ENCODE measurements at regions not wholly inside any gene's neighbourhood (a gene's known extent, or its start where the extent isn't known, plus 50 kb on each side); places are given as distances from the start of the nearest gene placed in this dataset.

DNA sequence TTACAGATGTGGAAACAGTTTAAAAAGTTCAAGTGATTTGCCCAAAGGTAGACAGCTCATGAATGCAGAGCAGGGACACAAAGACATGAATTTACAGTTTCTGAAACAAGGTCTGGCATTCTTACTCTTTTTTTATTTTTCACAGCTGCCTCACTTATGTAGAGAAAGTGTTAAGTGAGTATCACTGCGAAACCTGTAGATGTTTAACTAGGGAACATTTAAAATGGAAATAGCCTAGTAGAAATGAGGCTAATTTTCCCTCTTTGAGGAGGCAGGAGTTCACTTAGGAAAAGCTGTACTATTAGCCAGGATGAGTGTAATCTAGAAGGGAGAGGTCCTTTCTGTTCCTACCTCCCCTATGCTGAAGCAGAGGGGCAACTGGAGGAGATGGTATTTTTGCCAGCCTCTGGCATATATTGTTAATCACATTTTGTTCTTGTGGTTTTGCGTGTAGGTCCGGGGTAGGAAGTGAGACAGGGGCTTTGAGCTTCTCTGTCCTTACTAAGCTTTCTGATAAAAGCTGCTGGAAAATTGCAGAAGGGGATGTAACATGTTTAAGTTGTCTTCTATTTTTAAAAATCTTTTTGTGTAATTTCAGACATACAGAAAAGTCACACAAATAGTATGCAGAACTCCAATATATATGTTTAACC, 492.8 kb upstream of the NR3C2 start:
- Histone ChIP-seq H3K36me3 (no peaks in the 10 kb centered on the region), H3K27me3 (replicated peaks; ENCODE audit: insufficient read depth) (no peaks in the 10 kb centered on the region), H3K27ac (no peak overlapping the region), H3K9me3 (no peaks in the 10 kb centered on the region), H3K4me3 (no peak overlapping the region), H3K4me1 (ENCODE audit: control insufficient read depth in 1 of 2, low read depth in 2 of 2) (no peaks in the 10 kb centered on the region)
- TF ChIP-seq, protein P1, sequence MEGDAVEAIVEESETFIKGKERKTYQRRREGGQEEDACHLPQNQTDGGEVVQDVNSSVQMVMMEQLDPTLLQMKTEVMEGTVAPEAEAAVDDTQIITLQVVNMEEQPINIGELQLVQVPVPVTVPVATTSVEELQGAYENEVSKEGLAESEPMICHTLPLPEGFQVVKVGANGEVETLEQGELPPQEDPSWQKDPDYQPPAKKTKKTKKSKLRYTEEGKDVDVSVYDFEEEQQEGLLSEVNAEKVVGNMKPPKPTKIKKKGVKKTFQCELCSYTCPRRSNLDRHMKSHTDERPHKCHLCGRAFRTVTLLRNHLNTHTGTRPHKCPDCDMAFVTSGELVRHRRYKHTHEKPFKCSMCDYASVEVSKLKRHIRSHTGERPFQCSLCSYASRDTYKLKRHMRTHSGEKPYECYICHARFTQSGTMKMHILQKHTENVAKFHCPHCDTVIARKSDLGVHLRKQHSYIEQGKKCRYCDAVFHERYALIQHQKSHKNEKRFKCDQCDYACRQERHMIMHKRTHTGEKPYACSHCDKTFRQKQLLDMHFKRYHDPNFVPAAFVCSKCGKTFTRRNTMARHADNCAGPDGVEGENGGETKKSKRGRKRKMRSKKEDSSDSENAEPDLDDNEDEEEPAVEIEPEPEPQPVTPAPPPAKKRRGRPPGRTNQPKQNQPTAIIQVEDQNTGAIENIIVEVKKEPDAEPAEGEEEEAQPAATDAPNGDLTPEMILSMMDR (IDR thresholded peaks at IDR 0.05): no peak
- DNase-seq (ENCODE audit: low spot score): no peak
- ATAC-seq (ENCODE audit: insufficient number of reproducible peaks, low FRiP score, low read depth): no peak

DNA sequence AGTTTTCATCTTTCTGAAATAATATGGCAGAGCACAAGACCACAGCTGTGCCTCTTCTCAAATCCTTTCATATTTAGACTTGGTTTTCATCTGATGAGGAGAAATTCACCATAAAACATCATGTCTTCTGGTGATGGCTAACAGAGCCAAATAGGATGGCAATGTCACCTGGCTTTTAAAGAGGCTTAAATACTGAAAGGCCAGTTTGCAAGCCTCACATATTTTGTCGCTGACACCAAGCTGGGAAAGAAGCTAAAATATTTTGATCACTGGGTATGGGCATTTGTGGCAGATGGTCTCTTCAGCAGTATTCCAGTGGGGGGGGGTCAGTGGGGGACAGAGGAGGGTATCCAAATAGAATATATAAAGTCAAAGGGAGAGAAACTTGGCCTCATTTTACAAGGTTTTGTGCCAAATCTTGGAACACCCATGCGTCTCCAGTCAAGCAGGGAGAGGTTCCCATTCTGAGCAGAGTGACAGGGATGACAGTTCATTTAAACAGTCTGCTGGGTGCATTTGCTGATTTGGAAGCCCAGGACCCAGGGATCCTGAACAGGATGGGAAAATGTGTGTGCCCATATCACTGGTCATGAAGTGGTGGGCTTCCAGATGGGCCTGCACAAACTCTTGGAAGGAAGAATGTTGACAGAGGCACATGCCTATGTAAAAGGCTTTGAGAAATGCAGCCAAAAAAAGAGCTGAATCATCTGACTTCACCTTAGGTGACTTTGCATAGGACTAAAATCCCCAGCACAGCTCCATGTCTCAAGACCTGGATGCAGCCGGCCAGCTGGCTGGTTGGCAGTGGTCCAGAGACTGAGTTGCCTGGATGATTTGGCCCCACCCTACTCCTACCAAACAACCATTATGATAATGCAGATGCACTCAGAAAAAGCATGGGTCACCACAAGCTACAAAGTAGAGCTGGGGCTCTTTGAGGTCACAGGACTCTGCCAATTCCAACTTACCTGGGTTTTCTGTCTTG, 484.4 kb upstream of the NR3C2 start:
- Histone ChIP-seq H3K27me3 (replicated peaks; ENCODE audit: insufficient read depth) (no peaks in the 10 kb centered on the region), H3K4me1 (ENCODE audit: control insufficient read depth in 1 of 2, low read depth in 2 of 2) (no peaks in the 10 kb centered on the region), H3K27ac (no peak overlapping the region), H3K4me3 (no peak overlapping the region), H3K9me3 (no peaks in the 10 kb centered on the region), H3K36me3 (no peaks in the 10 kb centered on the region)
- DNase-seq (ENCODE audit: low spot score) (no peak), ATAC-seq (ENCODE audit: insufficient number of reproducible peaks, low FRiP score, low read depth) (no peak)
- TF ChIP-seq, protein P1 (IDR thresholded peaks at IDR 0.05): no peak

DNA sequence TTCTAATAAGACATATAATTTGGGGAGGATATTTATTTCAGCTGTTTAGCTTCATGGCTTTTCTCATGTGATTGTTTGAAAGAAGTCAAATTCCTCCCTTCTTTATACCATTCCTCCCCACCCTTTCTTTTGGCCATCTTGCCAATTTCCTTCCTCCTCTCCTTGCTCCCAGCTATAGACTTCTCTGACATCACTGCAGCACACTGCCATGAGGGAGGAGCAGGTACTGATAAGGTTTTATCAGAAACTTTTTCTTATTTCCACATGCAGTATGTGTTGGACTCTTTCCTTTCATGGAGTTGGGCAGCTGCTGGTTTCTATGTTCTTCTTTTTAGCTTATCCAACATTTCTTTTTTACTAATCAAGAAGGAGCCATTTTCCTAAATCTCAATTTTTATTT, 481.7 kb upstream of the NR3C2 start:
- DNase-seq (ENCODE audit: low spot score) (no peak), ATAC-seq (ENCODE audit: insufficient number of reproducible peaks, low FRiP score, low read depth) (no peak)
- TF ChIP-seq, protein P1 (IDR thresholded peaks at IDR 0.05): no peak
- Histone ChIP-seq H3K9me3 (no peaks in the 10 kb centered on the region), H3K27ac (no peak overlapping the region), H3K36me3 (no peaks in the 10 kb centered on the region), H3K4me1 (ENCODE audit: control insufficient read depth in 1 of 2, low read depth in 2 of 2) (no peaks in the 10 kb centered on the region), H3K27me3 (replicated peaks; ENCODE audit: insufficient read depth) (no peaks in the 10 kb centered on the region), H3K4me3 (no peak overlapping the region)

DNA sequence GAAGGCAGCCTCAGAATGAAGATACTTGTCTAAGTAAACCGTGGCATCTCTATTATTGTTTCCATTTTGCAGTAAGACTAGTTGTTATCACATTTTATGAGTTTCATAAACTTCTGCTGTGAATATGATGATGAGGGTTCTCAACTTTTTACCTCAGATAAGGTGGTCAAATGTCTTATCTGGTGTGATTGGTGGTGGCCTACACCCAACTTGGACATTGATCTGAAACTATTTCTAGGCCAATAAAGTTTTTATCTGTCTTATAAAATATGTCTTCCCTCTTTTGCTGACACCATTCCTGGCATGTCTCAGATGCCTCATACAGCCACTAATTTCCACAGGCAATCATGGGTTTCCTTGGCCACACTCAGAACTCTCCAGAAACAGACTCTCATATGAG, 480.3 kb upstream of the NR3C2 start:
- H3K27me3 ChIP-seq (replicated peaks; ENCODE audit: insufficient read depth): no peaks in the 10 kb centered on the region
- DNase-seq (ENCODE audit: low spot score) (no peak), ATAC-seq (ENCODE audit: insufficient number of reproducible peaks, low FRiP score, low read depth) (no peak)
- H3K4me3 ChIP-seq: no peak overlapping the region
- no peaks in the 10 kb centered on the region for H3K4me1 ChIP-seq (ENCODE audit: control insufficient read depth in 1 of 2, low read depth in 2 of 2)
- no peaks in the 10 kb centered on the region for H3K9me3 ChIP-seq
- no peaks in the 10 kb centered on the region for H3K36me3 ChIP-seq
- TF ChIP-seq, protein P1 (IDR thresholded peaks at IDR 0.05): no peak
- no peak overlapping the region for H3K27ac ChIP-seq

DNA sequence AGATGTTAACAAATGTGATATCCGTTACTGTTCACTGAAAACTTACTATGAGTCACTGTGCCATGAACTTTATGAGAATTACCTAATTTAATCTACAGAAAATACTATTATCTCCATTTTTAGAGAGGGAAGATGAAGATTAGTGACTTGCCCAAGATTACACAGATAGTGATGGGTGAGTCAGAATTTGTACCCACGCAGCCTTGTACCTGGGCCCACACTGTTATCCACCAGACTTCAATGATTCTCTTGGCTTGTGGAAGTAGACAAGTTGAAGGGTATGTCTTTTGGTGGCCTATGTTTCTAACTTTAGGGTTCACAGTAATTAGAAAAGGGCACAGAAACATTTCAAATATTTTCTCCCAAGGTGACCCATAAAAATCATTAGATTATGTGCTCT, 472.5 kb upstream of the NR3C2 start:
- no peak overlapping the region for H3K4me3 ChIP-seq
- H3K36me3 ChIP-seq: no peaks in the 10 kb centered on the region
- no peaks in the 10 kb centered on the region for H3K4me1 ChIP-seq (ENCODE audit: control insufficient read depth in 1 of 2, low read depth in 2 of 2)
- H3K27me3 ChIP-seq (replicated peaks; ENCODE audit: insufficient read depth): no peaks in the 10 kb centered on the region
- ATAC-seq (ENCODE audit: insufficient number of reproducible peaks, low FRiP score, low read depth) (no peak), DNase-seq (ENCODE audit: low spot score) (no peak)
- H3K9me3 ChIP-seq: no peaks in the 10 kb centered on the region
- H3K27ac ChIP-seq: no peak overlapping the region
- TF ChIP-seq, protein P1 (IDR thresholded peaks at IDR 0.05): no peak

Data from thoracic aorta (tissue), 2 donors.